Tibial nerve (tissue), 3 donors: ENCODE measurements at regions not wholly inside any gene's neighbourhood (a gene's known extent, or its start where the extent isn't known, plus 50 kb on each side); places are given as distances from the start of the nearest gene placed in this dataset.

ENCODE experiments used
- POLR2A ChIP-seq, 2 donors: fragments of 450-650 bp; IDR thresholded peaks; one replicate each; pipeline ENCODE4 v1.6.1; 2017; ENCODE audit warnings: antibody characterized with exemption in 2 of 2, mild to moderate bottlenecking in 2 of 2, moderate library complexity in 2 of 2
- TF ChIP-seq, protein P1 (sequence below), 5 experiments: fragments of 200-600 bp in 3 of 5; fragments of 450-650 bp in 2 of 5; sonication (generic) in 3 of 5; IDR thresholded peaks; one replicate each; pipeline ENCODE4 v1.5.1; 2016 to 2019; ENCODE audit warnings: antibody characterized with exemption in 5 of 5, mild to moderate bottlenecking in 3 of 5, moderate library complexity in 2 of 5

DNA sequence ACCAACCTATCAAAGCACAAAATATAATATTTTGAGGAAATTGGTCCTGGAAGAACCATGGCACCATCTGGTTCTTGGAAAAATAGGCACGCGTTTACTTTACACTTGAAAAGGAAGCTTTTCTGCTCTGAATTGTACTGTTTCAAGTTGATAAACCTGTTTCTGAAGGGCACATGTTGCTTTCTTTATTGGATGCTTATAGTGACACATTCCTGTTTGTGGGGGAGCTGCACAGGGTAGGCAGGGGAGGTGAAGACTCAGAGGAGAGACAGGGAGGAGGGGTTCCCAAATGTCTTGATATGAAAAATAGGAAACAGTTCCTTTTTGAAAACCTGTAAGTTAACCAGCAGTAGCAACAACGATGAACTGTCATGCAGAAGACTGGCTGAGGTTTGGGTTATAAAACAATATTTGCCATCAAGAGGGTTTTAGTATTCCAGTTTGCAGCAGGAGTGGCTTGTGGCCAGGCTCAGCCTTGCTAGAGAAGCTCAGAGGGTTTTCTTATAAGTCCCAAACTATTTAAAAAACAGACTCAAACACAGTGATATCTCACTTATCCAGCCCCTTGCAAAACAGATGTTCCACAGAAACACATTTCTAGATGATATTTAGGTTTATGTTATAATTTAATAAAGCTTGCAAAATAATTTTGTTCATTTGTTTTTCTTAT is 127.0 kb upstream of the MROH9 start:
- no peak for TF ChIP-seq POLR2A (IDR thresholded peaks at IDR 0.05)
- TF ChIP-seq, protein P1, sequence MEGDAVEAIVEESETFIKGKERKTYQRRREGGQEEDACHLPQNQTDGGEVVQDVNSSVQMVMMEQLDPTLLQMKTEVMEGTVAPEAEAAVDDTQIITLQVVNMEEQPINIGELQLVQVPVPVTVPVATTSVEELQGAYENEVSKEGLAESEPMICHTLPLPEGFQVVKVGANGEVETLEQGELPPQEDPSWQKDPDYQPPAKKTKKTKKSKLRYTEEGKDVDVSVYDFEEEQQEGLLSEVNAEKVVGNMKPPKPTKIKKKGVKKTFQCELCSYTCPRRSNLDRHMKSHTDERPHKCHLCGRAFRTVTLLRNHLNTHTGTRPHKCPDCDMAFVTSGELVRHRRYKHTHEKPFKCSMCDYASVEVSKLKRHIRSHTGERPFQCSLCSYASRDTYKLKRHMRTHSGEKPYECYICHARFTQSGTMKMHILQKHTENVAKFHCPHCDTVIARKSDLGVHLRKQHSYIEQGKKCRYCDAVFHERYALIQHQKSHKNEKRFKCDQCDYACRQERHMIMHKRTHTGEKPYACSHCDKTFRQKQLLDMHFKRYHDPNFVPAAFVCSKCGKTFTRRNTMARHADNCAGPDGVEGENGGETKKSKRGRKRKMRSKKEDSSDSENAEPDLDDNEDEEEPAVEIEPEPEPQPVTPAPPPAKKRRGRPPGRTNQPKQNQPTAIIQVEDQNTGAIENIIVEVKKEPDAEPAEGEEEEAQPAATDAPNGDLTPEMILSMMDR (IDR thresholded peaks at IDR 0.05) = no peak
